ENCODE measurements at regions not wholly inside any gene's neighbourhood (a gene's known extent, or its start where the extent isn't known, plus 50 kb on each side); places are given as distances from the start of the nearest gene placed in this dataset.
A peak's percentile ranks its signal among the peaks of the same experiment; 100 is the strongest.
"Not testable (repeated sequence)": the region's sequence is repeated elsewhere in the genome, so short reads cannot be mapped to it uniquely, and the experiment has no call there.

DNA sequence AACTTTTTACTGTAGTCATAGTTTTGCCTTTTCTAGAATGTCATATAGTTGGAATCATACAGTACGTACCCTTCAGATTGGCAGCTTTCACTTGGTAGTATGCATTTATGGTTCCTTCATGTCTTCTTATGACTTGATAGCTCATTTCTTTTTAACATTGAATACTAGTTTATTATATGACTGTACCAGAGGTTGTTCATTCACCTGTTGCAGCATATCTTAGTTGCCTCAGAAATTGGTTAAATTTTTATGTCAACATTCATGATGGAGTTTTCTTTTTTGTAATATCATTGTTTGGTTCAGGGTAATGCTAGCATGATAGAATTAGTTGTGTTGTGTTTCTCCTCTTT lies 94.8 kb upstream of the CDK13 start:
- DNase-seq (ENCODE audit: low read depth), result no peak
- H3K4me3 ChIP-seq (ENCODE audit: low read depth, low read length), result no peak overlapping the region
- TF ChIP-seq, protein P1, sequence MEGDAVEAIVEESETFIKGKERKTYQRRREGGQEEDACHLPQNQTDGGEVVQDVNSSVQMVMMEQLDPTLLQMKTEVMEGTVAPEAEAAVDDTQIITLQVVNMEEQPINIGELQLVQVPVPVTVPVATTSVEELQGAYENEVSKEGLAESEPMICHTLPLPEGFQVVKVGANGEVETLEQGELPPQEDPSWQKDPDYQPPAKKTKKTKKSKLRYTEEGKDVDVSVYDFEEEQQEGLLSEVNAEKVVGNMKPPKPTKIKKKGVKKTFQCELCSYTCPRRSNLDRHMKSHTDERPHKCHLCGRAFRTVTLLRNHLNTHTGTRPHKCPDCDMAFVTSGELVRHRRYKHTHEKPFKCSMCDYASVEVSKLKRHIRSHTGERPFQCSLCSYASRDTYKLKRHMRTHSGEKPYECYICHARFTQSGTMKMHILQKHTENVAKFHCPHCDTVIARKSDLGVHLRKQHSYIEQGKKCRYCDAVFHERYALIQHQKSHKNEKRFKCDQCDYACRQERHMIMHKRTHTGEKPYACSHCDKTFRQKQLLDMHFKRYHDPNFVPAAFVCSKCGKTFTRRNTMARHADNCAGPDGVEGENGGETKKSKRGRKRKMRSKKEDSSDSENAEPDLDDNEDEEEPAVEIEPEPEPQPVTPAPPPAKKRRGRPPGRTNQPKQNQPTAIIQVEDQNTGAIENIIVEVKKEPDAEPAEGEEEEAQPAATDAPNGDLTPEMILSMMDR (conservative IDR thresholded peaks at IDR 0.05; ENCODE audit: low read depth, low read length), result no peak

DNA sequence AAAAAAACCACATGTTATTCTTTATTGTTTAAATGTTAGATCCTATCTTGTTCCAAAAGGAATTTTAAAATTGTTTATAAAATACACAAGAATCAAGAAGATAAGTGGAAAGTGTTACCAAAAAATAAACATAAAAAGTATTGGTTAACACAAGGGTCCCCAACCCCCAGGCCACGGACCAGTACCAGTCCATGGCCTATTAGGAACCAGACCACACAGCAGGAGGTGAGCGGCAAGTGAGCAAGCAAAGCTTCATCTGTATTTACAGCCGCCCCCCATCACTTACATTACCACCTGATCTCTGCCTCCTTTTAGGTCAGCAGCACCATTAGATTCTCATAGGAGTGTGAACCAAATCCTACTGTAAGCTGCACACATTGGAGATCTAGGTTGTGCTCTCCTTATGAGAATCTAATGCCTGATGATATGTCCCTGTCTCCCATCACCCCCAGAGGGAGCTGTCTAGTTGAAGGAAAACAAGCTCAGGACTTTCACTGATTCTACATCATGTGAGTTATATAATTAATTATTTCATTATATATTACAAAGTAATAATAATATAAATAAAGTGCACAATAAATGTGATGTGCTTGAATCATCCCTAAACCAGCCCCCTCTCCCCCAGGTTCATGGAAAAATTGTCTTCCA lies 86.3 kb upstream of the CDK13 start:
- not testable (repeated sequence) for H3K4me3 ChIP-seq (ENCODE audit: low read depth, low read length)
- TF ChIP-seq, protein P1 (conservative IDR thresholded peaks at IDR 0.05; ENCODE audit: low read depth, low read length), result peak; percentile 35
- DNase-seq (ENCODE audit: low read depth), result peak; percentile 47

DNA sequence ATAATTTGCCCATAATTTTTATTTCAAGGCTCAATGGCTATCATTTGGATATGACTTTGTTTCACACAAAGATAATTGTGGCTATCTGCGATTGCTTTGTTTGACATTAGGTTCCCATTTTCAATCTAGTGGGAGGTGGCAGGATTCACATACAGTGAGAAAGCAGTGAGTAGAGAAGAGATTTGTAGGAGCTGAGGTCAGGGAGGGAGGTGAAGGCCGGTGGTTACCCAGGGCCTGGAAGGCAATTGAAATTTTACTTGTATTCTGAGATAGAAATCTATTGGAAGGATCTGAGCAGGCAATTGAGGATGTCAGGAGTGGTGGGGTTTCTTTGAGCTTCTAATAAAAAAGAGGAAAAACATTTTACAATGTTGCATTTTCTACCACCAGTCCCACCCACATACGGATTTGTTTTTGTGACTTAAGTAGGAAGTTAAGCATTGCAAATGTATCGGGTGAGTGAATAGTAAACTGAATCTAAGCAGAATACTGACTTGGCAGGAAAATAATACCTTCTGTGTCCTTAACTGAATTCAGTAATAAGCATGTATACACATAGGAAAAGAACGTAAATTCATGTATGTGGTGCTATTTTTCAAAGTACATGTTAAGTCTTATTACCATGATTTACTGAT lies 80.1 kb upstream of the CDK13 start:
- H3K4me3 ChIP-seq (ENCODE audit: low read depth, low read length); DNase-seq (ENCODE audit: low read depth): not testable (repeated sequence)

DNA sequence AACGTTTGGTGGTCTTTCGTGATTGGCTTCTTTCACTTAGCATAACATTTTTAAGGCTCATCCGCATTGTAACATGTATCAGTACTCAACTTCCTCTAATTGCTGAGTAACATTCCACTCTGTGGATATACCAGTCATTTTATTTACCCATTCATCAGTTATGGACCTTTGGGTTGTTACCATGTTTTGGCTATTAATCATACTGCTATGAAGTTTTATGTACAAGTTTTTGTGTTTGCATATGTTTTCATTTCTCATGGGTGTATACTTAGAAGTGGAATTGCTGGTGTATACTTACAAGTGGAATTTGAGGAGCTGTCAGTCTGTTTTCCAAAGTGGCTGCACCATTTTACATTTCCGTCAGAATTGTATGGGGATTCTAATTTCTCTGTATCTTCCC lies 78.4 kb upstream of the CDK13 start:
- not testable (repeated sequence) for H3K4me3 ChIP-seq (ENCODE audit: low read depth, low read length)

DNA sequence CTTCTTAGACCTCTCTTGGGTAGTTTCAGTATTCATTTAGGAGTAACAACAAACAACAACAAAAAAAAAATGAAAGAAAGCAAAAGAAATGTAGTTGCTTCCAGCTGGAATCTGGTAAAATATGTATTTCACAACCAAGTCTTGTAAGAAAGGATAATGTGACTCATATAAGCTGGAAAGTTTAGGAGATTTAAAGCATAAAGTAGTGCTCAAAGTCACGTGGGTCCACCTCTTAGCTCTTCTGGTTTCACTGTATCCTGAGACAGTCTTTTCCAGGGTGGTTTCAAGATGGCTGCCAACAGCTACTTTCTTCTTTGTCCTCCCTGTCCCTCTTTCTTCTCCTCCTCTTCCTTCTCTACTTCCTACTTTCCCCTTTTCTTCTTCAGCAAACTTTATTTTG lies 69.5 kb upstream of the CDK13 start:
- TF ChIP-seq, protein P1 (conservative IDR thresholded peaks at IDR 0.05; ENCODE audit: low read depth, low read length), result no peak
- no peak overlapping the region for H3K4me3 ChIP-seq (ENCODE audit: low read depth, low read length)
- DNase-seq (ENCODE audit: low read depth), result peak; percentile 39

More for the DNA sequence above, 78.4 kb upstream of the CDK13 start:
- not testable (repeated sequence) for DNase-seq (ENCODE audit: low read depth)

DNA sequence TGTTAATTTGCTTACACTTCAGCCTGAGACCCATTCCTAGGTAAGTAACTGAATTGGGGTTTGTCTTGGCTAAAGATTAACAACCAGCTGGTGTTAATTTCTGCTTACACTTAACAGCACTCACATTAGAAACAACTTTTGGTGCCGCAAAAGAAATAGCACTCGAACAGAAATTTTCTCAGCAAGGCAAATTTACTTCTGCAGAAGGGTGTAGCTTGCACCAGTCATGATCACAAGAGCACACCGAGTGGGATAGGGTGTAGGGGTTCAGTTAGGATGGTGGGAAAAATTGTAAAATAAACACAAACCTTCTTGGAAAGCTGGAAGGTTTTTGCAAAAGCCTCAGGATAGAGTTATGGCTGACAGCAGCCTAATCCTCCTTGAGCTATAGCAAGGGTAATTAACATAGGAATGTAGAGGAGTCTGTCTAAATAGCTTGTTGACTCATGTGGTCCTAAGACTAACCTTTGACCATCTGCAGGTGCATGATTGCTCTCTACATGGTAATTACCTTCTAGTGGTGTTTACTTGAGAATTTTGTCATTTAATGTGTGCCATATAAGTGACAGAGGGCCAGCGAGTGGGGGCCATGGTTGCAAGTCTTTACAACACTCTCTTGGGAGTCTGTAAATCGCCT lies 67.8 kb upstream of the CDK13 start:
- TF ChIP-seq, protein P1 (conservative IDR thresholded peaks at IDR 0.05; ENCODE audit: low read depth, low read length), result no peak
- DNase-seq (ENCODE audit: low read depth), result no peak
- no peak overlapping the region for H3K4me3 ChIP-seq (ENCODE audit: low read depth, low read length)

DNA sequence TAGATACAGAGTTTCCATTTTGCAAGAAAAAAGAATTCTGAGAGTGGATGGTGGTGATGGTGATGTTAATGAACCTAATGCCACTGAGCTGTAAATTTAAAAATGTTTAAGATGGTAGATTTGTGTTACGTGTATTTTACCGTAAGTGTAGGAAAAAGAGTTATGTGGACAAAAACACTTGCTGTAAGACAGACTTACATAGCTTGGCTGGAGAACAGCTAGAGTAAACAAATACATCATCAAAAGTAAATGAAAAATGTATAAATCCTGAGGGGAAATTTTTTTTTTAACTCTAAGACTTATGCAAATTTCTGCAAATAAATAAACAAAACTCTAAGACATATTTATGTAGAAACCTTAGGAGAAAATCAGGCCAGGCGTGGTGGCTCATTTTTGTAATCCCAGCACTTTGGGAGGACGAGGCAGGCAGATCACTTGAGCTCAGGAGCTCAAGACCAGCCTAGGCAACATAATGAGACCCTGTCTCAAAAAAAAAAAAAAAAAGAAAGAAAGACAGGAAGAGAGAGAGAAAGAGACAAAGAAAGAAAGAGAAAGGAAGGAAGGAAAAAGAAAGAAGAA lies 66.2 kb upstream of the CDK13 start:
- TF ChIP-seq, protein P1 (conservative IDR thresholded peaks at IDR 0.05; ENCODE audit: low read depth, low read length), result no peak
- DNase-seq (ENCODE audit: low read depth), result no peak
- no peak overlapping the region for H3K4me3 ChIP-seq (ENCODE audit: low read depth, low read length)
